DMS153 treated with DMSO at 0.1 percent for 48 hours (cell line): ENCODE measurements at regions not wholly inside any gene's neighbourhood (a gene's known extent, or its start where the extent isn't known, plus 50 kb on each side); places are given as distances from the start of the nearest gene placed in this dataset.

ENCODE experiments used
- DNase-seq: peaks from one replicate; lab custom pipeline; 2025; ENCODE audit not compliant: unreplicated experiment; lab: John Stamatoyannopoulos, UW

DNA sequence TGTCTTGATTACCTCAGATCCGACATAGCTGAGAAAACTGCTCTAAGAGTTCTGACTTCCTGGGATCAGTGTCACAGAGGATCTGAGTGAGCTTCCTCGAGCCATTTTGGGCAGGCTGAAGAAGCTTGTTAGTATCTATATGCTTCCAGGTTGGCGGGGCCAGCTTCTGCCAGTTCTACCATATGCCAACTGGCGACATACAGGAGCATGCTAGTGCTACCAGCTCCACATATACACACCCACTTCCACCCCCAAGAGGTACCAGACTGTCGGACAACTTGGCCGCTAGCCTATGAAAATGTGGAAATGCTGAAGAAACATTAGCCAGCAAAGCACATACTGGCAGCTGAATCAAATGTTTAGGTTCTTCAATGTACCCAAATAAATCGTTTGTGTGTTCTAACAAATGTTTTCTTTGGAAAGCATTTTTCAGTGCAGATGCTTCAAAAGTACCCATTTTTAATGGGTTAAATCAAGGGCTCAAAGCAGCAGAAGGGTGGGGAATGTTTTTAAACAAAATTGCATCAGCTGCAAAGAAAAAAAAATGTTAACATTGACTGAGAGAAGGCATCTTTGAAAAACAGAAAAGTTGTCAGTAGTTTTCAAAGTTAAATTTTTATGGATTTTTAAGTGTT is 163.7 kb downstream of the KLF12 start:
- DNase-seq, result no peak

GRCh38 chr13:73967397-73968165 is 166.6 kb downstream of the KLF12 start:
- DNase-seq, result no peak

DNA sequence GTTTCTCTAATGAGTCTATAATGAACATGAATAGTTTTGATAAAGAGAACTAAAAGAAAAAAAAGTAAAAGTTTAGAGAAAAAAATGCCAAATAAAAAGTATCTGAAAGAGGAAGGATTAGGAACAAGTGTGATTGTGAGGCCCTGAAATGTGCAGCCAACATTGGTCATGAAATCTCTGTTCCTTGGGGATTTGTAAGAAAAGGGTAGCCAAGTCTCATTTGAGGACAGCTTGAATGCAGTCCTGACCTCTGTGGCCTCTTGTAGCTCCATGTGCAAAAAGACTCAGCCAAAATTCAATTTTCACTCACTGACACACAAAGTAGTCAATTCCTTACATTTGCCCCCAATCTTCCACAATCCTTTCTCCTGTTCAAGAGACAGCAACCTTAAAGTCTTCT is 167.9 kb downstream of the KLF12 start:
- DNase-seq, result no peak

DNA sequence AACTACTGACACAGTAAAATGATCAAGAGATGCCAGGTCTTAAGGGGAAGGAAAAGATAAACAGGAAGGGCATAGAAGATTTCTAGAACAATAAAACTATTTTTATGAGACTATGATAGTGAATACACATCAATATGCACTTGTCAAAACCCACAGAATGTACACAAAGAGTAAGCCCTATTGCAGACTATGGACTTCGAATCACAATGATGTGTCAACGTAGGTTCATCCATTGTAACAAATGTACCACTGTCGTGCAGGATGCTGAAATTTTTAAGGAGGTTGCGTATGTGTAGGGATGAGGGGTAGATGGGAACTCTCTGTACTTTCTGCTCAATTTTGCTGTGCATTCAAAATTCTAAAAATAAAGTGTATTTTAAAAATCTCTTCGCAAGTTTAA is 171.9 kb downstream of the KLF12 start:
- DNase-seq, result no peak

- no peak for DNase-seq
Observed at GRCh38 chr13:73961181-73961580, 173.0 kb downstream of the KLF12 start.

- DNase-seq, result no peak
Observed at GRCh38 chr13:73960474-73960873, 173.7 kb downstream of the KLF12 start.

- DNase-seq, result no peak
Observed at GRCh38 chr13:73958657-73959397, 175.4 kb downstream of the KLF12 start.

DNA sequence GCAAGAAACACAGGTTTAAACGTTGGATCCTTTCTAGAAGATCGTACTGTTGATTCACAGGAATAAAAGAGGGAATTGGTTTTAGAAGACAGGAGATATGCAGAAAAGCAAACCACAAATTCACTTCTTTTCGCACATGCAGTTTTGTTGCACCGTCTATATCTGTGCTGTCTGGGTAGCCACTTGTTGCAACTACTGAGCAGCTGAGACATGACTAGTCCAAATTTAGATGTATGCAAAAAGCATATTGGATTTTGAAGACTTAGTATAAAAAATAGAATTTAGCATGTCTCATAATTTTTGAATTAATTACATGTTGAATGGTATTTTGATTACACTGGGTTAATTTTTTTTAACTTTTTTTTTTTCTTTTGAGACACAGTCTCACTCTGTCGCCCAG is 176.3 kb downstream of the KLF12 start:
- no peak for DNase-seq

DNA sequence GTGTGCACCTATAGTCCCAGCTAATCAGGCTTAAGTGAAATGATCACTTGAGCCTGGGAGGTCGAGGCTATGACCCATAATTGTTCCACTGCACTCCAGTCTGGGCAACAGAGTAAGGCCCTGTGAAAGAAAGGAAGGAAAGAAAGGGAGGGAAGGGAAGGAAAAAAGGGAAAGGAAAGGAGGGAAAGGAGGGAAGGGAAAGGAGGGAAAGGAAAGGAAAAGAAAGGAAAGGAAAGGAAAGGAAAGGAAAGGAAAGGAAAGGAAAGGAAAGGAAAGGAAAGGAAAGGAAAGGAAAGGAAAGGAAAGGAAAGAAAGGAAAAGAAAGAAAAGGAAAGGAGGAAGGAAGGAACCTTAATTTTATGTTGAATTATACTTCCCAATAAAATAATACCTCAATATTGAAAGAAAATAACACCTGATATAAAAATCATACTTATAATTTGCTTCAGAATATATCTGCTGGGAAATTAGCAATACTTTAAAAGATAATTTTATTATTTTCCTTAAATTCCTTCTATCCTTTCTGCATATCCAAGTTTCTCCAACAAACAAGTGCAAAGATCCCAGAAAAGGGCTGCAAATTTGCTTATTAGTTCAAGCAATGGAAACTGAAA is 177.3 kb downstream of the KLF12 start:
- no peak for DNase-seq

DNA sequence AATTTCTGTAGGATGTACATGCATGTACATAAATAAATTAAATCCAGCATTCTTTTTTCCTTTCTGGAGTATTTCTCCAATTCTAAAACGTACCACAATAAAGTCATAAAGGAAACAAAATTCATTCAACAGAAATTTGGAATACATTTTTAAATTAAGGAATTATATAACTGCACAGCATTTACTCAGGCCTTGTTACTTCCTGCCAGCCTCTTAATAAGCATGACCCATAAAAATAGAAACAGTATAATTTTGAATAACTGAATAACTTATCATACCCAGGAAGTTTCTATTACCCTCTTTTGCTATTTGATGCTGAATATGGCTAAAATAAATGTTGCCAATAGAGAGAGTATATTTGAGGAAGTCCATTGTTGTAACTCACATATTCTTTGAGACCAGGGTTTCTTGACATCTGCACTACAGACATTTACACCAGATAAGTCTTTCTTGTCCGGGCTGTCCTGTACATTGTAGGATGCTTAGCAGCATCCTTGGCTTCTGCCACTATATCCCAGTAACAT is 178.2 kb downstream of the KLF12 start:
- no peak for DNase-seq

- no peak for DNase-seq
Observed at GRCh38 chr13:73954808-73955207, 179.4 kb downstream of the KLF12 start.

DNA sequence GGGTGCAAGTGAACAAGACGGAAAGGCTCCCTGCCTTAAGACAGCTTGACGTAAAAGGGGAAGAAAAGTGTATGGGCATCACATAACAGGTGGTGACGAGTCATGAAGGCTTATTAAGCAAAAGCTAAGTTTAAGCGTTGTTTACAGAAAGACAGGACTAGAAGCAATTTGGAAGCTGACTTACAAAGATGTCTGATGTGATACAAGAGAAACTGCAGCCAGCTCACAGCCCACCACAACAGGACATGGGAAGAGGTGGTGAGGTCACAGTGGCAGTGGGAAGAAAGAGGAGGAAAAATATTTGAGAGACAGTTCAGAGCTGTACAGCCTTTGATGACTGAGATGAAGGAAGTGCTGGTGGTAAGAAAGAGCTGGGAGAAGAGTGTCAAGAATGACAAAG is 181.6 kb downstream of the KLF12 start:
- no peak for DNase-seq

GRCh38 chr13:73948848-73949529 is 185.2 kb downstream of the KLF12 start:
- DNase-seq, result no peak

DNA sequence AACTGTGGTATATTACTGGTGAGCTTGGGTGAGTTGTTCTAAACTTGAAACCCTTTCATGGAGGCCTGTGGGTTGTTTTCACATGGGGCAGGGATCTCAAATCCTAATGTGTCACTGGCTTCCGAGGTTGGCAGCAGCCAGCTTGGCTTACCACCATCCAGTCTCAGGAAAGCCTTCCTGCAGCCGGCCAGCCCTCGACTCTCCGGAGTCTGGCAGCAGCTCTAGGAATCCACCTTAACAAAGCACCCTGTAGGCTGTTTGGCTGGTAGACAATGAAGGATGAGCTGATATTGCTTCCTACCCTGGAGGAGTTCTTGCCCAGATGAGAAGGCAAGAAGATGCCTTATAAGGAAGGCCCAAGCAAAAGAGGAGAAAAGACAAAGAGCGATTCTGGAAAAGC is 188.3 kb downstream of the KLF12 start:
- no peak for DNase-seq

DNA sequence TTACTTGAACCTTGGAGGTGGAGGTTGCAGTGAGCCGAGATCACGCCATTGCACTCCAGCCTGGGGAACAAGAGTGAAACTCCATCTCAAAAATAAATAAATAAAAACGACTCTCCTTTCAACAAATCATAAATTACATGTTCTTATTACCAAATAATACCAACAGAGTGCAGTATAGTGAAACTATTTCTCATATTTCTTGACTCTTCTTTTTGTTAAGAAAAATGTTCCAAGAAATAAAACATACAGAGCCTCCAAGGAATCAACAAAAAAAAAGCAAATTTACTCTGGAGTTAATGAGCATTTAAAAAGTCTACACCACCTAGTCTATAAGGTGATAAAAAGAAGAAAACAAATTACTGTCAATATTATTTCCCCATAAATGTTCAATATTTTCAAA is 188.8 kb downstream of the KLF12 start:
- no peak for DNase-seq

- DNase-seq, result no peak
Observed at GRCh38 chr13:73943965-73944233, 190.3 kb downstream of the KLF12 start.

DNA sequence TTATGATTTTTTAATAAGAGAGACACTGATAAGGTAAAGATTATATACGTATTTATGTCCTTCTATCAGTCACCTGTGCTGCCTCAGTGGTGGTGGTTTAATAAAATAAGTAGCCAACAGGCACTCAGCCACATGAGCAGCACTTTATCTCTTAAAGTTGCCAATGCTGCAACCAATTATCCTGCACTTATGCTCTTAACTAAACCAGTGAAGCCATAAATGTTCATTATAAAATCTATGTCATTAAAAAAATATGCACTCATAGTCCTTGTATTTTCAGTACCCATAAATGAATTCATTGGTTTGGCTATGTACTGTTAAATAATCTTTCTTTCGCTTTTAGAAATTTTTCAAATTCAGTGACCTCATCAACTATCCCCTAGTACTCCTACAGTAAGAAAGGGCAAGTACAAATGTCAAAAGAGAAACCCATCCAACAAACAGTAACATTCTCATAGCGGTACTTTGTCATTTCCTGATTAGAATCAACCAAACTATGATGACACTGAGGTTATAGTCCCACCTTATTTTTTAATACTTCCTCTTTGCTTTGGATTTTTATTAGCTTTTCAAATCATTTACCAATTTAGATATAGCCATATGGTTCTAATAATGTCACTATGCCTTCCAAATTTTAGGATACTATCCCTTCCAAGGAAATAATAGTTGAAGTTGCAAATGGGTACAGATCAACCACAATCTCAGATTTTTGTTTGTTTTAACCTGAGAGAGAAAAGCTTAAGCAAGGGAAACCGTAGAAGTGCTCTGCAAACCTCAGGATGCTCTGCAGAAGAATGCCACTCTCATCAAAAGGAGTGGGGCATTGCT is 190.9 kb downstream of the KLF12 start:
- DNase-seq, result no peak

- no peak for DNase-seq
Observed at GRCh38 chr13:73941752-73942151, 192.5 kb downstream of the KLF12 start.

- no peak for DNase-seq
Observed at GRCh38 chr13:73940098-73940497, 194.1 kb downstream of the KLF12 start.

DNA sequence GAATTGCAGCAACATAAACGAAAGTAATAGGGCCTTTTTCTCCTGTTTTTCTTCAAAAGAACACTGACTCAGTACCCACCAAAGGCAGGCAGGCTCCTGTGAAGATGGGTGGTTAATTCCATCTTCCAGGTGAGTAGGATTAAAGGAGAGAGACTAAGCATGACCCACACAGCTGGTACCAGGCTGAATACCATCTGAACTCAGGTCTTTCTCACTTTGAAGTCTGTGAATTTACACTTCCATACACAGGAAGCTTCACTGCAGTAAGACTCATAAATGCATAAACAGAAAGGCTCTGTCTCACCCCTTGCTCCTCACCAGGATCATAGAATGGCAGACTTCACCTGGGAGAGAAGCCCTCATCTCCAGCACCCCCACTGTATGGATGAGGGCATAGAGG is 194.6 kb downstream of the KLF12 start:
- no peak for DNase-seq

DNA sequence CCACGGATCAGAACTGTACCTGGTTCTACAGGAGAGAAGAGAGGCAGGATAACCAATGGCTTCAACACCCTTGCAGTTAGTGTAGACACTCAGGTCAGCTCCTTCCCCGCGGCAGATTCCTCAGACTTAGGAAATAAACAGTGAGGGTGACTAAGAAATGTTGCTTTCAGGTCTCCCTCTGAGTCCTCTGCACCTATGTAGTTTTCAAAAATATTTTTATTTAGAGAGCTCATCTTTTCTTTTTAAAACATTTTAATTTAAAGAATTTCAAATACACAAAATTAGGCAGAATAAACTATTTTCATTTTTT is 195.2 kb downstream of the KLF12 start:
- no peak for DNase-seq
